Naive thymus-derived CD4-positive, alpha-beta T cell (primary cell): ENCODE measurements at regions not wholly inside any gene's neighbourhood (a gene's known extent, or its start where the extent isn't known, plus 50 kb on each side); places are given as distances from the start of the nearest gene placed in this dataset.
"Not testable (repeated sequence)": the region's sequence is repeated elsewhere in the genome, so short reads cannot be mapped to it uniquely, and the experiment has no call there.

ENCODE experiments used
- ATAC-seq: fragments of 150-1000 bp; cut with Tn5 transposase; 2 replicates; pipeline ENCODE4 v1.10.0; 2021; ENCODE audit warnings: mild to moderate bottlenecking, moderate library complexity
- CTCF ChIA-PET: fragments of 350-600 bp; sonication (Branson Sonifier 250); formaldehyde crosslinking; loops from one replicate; lab custom pipeline; 2021; ENCODE audit warnings: antibody characterized with exemption; lab: Charles Lee
- POLR2A ChIA-PET: fragments of 350-600 bp; sonication (Branson Sonifier 250); formaldehyde crosslinking; loops from one replicate; lab custom pipeline; 2021; ENCODE audit warnings: antibody characterized with exemption, inconsistent platforms; lab: Charles Lee
- DNase-seq, 9 donors: peaks; one replicate each; pipeline versions ENCODE4 v3.0.0 to v3.0.0-alpha.2; 2020 to 2022; ENCODE audit warnings: mixed read lengths in 1 of 9
- H3K27ac ChIP-seq: one replicate; pipeline ENCODE4 v1.7.0; 2013; ENCODE audit warnings: mild to moderate bottlenecking, low read depth, low read length, moderate library complexity
- H3K27me3 ChIP-seq, 2 donors: one replicate each; pipeline ENCODE4 v1.7.0; 2013; ENCODE audit warnings: low read length in 2 of 2, mild to moderate bottlenecking in 2 of 2, moderate library complexity in 2 of 2; ENCODE audit not compliant: control insufficient read depth in 2 of 2, insufficient read depth in 2 of 2
- H3K36me3 ChIP-seq, 3 experiments: 1 replicate in 2 of 3; 2 replicates in 1 of 3; pipeline ENCODE4 v1.7.0; 2013; ENCODE audit warnings: low read length in 3 of 3, mild to moderate bottlenecking in 3 of 3, moderate library complexity in 1 of 3; ENCODE audit not compliant: insufficient read depth in 3 of 3, control insufficient read depth in 2 of 3
- H3K4me1 ChIP-seq, 2 donors: one replicate each; pipeline ENCODE4 v1.7.0; 2013; ENCODE audit warnings: low read length in 2 of 2, mild to moderate bottlenecking in 2 of 2, moderate library complexity in 1 of 2; ENCODE audit not compliant: control insufficient read depth in 2 of 2, insufficient read depth in 2 of 2
- H3K4me3 ChIP-seq: 2 replicates; pipeline ENCODE4 v1.7.0; 2013; ENCODE audit warnings: mild to moderate bottlenecking, low read length
- H3K9me3 ChIP-seq, 3 experiments: 1 replicate in 2 of 3; 2 replicates in 1 of 3; pipeline ENCODE4 v1.7.0; 2013; ENCODE audit warnings: low read length in 3 of 3; ENCODE audit not compliant: control insufficient read depth in 2 of 3
- H3K27ac Mint-ChIP-seq, 9 donors: one replicate each; pipeline ENCODE4 v1.8.0; 2020 to 2022; ENCODE audit warnings: mixed read lengths in 9 of 9, mild to moderate bottlenecking in 8 of 9, moderate library complexity in 5 of 9, inconsistent platforms in 2 of 9
- H3K27me3 Mint-ChIP-seq, 5 donors: one replicate each; pipeline ENCODE4 v1.8.0; 2021 to 2022; ENCODE audit warnings: mixed read lengths in 5 of 5, mild to moderate bottlenecking in 1 of 5
- H3K36me3 Mint-ChIP-seq, 5 donors: one replicate each; pipeline ENCODE4 v1.8.0; 2020 to 2022; ENCODE audit warnings: mixed read lengths in 5 of 5, mild to moderate bottlenecking in 3 of 5, inconsistent platforms in 1 of 5
- H3K4me1 Mint-ChIP-seq, 7 donors: one replicate each; pipeline ENCODE4 v1.8.0; 2020 to 2022; ENCODE audit warnings: mixed read lengths in 7 of 7, mild to moderate bottlenecking in 3 of 7, inconsistent platforms in 1 of 7
- H3K4me3 Mint-ChIP-seq, 10 donors: one replicate each; pipeline ENCODE4 v1.8.0; 2020 to 2022; ENCODE audit warnings: mild to moderate bottlenecking in 10 of 10, mixed read lengths in 10 of 10, moderate library complexity in 6 of 10, inconsistent platforms in 2 of 10
- H3K9me3 Mint-ChIP-seq, 11 donors: one replicate each; pipeline ENCODE4 v1.8.0; 2020 to 2022; ENCODE audit warnings: mixed read lengths in 11 of 11, mild to moderate bottlenecking in 4 of 11, inconsistent platforms in 1 of 11, moderate library complexity in 1 of 11
- intact Hi-C, 2 donors: fragments of 100-400 bp; cut with micrococcal nuclease; formaldehyde crosslinking; loops; one replicate each; pipeline ENCODE4 v1.15.1; 2023

DNA sequence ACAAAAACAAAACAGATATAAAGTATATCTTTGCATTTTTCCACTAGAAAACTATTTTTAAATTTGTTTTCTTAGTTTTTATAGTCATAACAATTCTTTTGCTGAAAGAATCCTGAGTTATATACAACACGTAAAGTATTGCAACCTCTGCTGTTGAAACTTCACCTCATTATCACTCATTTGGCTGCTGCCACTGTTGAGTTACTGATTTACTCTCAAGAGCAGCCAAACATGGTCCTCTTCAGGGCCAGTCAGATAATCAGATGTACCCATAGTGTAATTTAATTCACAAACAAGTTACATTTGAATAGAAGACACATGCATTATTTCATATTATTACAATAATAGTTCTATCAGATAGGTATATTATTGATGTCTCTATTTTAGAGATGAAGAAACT lies 235.6 kb downstream of the UBE2NL start:
- H3K27ac ChIP-seq, H3K4me1 ChIP-seq, H3K27me3 ChIP-seq, H3K27me3 Mint-ChIP-seq, DNase-seq, H3K9me3 ChIP-seq, POLR2A ChIA-PET, H3K36me3 Mint-ChIP-seq, CTCF ChIA-PET, H3K4me3 Mint-ChIP-seq, H3K4me3 ChIP-seq, H3K9me3 Mint-ChIP-seq, H3K4me1 Mint-ChIP-seq, intact Hi-C loops, ATAC-seq, H3K27ac Mint-ChIP-seq, H3K36me3 ChIP-seq: not testable (repeated sequence)

DNA sequence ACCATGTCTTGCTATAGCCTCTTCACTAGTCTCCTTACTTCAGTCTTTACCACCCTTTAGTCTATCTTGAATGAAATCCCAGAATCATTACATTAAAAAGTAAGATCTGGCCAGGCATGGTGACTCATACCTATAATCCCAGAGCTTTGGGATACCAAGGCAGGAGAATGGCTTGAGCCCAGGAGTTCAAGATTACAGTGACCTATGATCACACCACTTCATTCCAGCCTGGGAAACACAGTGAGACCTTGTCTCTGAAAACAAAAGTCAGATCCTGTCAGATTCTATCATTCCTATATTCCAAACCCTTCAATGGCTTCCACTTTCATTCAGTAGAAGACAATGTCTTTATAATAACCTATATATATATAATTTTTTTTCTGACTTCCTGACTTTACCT lies 237.7 kb downstream of the UBE2NL start:
- H3K27ac ChIP-seq, CTCF ChIA-PET, H3K4me3 Mint-ChIP-seq, DNase-seq, ATAC-seq, H3K4me1 Mint-ChIP-seq, H3K36me3 Mint-ChIP-seq, H3K27me3 Mint-ChIP-seq, H3K27ac Mint-ChIP-seq, H3K36me3 ChIP-seq, H3K9me3 Mint-ChIP-seq, intact Hi-C loops, POLR2A ChIA-PET, H3K27me3 ChIP-seq, H3K4me3 ChIP-seq, H3K4me1 ChIP-seq, H3K9me3 ChIP-seq: not testable (repeated sequence)

- H3K36me3 ChIP-seq, H3K27ac Mint-ChIP-seq, H3K27ac ChIP-seq, H3K4me3 ChIP-seq, H3K9me3 Mint-ChIP-seq, CTCF ChIA-PET, intact Hi-C loops, H3K36me3 Mint-ChIP-seq, H3K27me3 ChIP-seq, H3K27me3 Mint-ChIP-seq, POLR2A ChIA-PET, H3K4me3 Mint-ChIP-seq, H3K4me1 Mint-ChIP-seq, H3K4me1 ChIP-seq, ATAC-seq, DNase-seq, H3K9me3 ChIP-seq: not testable (repeated sequence)
Measured at GRCh38 chrX:144127570-144128169, 243.8 kb downstream of the UBE2NL start.

- not testable (repeated sequence) for H3K27me3 Mint-ChIP-seq
Measured at GRCh38 chrX:144129511-144129910, 245.6 kb downstream of the UBE2NL start.

DNA sequence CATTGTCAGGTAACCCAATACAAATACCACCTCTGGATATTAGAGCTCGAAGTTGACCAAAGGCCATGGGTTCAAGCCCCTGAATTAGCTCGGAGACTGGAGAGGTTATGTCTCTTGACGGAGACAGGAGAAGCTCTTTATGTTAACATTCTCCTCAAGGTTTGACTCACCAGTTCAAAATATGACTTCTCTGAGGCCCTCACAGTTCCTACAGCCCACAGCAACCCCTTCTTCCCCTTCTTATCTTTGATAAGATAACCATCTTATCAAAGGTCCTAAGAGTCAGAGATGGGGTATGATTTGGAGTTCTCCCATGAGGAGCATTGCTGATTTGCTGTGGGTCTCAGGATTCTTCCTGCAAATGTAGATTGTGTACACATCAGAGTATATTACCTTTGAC lies 246.6 kb downstream of the UBE2NL start:
- H3K27ac Mint-ChIP-seq, H3K36me3 Mint-ChIP-seq, H3K4me1 Mint-ChIP-seq, H3K9me3 Mint-ChIP-seq, H3K36me3 ChIP-seq, POLR2A ChIA-PET, CTCF ChIA-PET, H3K27me3 Mint-ChIP-seq, H3K4me3 ChIP-seq, H3K9me3 ChIP-seq, H3K4me1 ChIP-seq, DNase-seq, ATAC-seq, H3K27ac ChIP-seq, H3K27me3 ChIP-seq, H3K4me3 Mint-ChIP-seq, intact Hi-C loops: not testable (repeated sequence)

More at GRCh38 chrX:144129511-144129910, 245.6 kb downstream of the UBE2NL start:
- DNase-seq, H3K4me1 Mint-ChIP-seq, H3K9me3 ChIP-seq, H3K27ac ChIP-seq, POLR2A ChIA-PET, H3K4me1 ChIP-seq, H3K4me3 ChIP-seq, intact Hi-C loops, ATAC-seq, H3K36me3 ChIP-seq, H3K27me3 ChIP-seq, H3K27ac Mint-ChIP-seq, H3K4me3 Mint-ChIP-seq, CTCF ChIA-PET, H3K36me3 Mint-ChIP-seq, H3K9me3 Mint-ChIP-seq: not testable (repeated sequence)

DNA sequence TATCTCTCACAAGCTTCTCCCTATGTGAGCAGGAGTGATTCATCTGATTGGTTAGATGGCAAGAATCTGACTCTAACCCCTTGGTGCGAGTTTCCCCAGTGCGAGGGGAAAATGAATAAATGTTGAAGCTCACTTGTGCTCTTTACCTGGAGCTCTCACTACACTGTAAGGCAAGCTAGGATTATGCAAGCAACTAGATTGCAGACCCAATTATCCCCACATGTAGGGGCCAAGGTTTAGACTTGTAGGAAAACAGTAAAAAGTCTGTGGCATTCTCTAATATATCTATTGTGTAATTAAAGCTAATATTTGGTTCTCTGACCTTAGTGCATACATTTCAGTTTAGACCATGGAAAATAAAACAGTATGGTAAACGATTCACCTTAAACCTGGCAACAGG lies 247.2 kb downstream of the UBE2NL start:
- intact Hi-C loops, H3K4me1 Mint-ChIP-seq: not testable (repeated sequence)

GRCh38 chrX:144134448-144135119 lies 250.7 kb downstream of the UBE2NL start:
- H3K9me3 Mint-ChIP-seq, H3K27me3 Mint-ChIP-seq, H3K27ac ChIP-seq, H3K4me1 Mint-ChIP-seq, CTCF ChIA-PET, H3K4me1 ChIP-seq, H3K36me3 Mint-ChIP-seq, POLR2A ChIA-PET, H3K4me3 ChIP-seq, ATAC-seq, H3K27me3 ChIP-seq, DNase-seq, intact Hi-C loops, H3K4me3 Mint-ChIP-seq, H3K27ac Mint-ChIP-seq, H3K36me3 ChIP-seq, H3K9me3 ChIP-seq: not testable (repeated sequence)

More for the DNA sequence above, 247.2 kb downstream of the UBE2NL start:
- H3K4me3 ChIP-seq, H3K27ac ChIP-seq, CTCF ChIA-PET, H3K36me3 ChIP-seq, POLR2A ChIA-PET, H3K27ac Mint-ChIP-seq, H3K9me3 ChIP-seq, H3K27me3 ChIP-seq, H3K4me1 ChIP-seq, H3K4me3 Mint-ChIP-seq, H3K9me3 Mint-ChIP-seq, DNase-seq, H3K36me3 Mint-ChIP-seq, H3K27me3 Mint-ChIP-seq, ATAC-seq: not testable (repeated sequence)
